DMS 273 (cell line): ENCODE measurements at regions not wholly inside any gene's neighbourhood (a gene's known extent, or its start where the extent isn't known, plus 50 kb on each side); places are given as distances from the start of the nearest gene placed in this dataset.

Experiments
- DNase-seq: peaks from one replicate; lab custom pipeline; 2025; ENCODE audit not compliant: unreplicated experiment; lab: John Stamatoyannopoulos, UW

DNA sequence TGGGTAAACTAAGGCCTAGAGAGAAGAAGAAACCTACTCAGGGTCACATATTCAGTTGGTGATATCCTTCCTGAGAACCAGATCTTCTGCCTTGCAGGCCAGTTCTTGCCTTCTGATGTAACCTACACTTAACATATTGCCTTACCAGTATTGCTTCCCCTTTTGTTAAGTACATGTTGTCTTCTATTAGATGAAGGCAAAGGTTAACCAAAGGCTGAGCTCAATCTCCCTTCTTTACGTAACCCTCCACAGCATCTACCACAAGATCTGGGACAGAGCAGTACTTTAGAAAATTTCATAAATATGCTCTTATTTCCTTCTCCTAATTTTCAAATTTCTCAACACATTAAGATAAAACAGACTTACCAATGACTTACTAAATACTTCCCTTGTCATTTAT is 474.4 kb downstream of the SH2D1A start:
- no peak for DNase-seq

DNA sequence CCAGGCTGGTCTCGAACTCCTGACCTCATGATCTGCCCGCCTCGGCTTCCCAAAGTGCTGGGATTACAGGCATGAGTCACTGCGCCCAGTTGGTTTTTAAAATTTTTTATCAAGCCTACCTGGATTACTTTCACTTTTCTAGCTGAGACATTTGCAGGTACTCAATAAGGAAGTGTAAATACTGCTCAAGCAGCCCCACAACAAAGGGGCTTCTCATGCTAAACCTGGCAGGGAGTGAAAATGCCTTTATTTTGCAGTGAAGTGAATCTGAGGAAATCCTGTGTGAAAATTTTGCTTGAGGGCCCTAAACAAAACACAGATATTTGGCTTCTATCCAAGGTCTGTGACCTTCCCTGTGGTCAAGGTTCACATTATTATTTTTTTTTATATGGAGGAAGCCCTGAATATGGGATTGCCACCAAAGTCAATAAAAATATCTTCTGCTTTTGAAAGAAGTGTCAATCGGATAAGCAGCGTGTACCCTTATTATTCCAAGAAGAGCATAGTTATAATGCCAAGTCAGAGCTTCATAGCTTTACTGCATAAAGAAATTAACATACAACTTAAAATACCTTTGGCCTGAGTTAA is 481.0 kb downstream of the SH2D1A start:
- no peak for DNase-seq

DNA sequence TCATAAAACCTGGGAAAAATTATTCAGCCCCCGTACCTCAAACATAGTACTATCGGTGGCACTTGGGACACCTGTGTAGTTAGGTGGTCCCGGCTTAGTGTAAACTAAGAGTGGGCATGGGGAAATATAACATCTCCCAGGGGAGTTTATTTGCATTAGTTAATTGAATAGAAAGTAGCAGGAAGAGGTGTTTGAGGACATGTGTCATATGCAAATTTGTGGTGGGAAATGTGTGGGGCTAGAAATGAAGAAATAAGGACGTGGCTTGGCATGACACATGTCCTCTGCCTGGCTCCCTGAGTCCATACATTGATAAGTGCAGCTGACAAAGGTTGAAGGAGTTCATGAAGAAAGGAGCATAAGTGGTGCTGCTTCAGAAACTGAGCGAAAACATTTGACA is 483.6 kb downstream of the SH2D1A start:
- DNase-seq, result no peak

DNA sequence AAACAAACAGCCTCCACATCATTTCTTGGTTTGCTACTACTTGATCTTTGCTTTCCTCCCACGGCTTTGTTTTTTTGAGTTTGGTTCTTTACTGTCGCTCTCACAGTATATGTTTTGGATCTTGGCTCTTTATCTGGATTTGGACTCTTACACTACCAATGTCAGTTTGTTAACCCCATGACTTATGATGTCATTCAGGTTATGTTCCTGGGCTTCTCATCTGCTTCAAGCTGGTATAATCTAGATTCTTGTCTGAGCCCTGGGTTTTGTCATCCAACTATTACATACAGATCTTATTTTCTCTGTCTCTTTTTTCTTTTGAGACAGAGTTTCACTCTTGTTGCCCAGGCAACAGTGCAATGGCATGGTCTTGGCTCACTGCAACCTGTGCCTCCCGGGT is 482.9 kb upstream of the TEX13C start:
- DNase-seq, result no peak

DNA sequence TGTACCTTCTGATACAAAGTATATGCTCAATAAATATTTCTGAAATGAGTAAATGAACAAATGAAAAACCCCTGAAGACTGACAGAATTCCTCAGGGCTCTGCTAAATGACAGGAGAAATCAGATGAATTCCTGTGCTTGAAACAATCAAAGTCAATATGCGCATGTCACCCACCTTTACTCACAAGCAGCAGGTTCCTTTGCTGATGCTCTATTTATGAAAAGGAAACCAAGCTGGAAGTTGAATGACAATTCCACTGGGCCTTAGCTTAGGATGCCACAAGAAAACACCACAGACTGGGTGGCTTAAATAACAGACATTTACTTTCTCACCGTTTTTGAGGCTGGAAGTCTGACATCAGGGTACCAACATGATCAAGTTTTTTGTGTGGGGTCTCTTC is 477.5 kb upstream of the TEX13C start:
- DNase-seq, result no peak

DNA sequence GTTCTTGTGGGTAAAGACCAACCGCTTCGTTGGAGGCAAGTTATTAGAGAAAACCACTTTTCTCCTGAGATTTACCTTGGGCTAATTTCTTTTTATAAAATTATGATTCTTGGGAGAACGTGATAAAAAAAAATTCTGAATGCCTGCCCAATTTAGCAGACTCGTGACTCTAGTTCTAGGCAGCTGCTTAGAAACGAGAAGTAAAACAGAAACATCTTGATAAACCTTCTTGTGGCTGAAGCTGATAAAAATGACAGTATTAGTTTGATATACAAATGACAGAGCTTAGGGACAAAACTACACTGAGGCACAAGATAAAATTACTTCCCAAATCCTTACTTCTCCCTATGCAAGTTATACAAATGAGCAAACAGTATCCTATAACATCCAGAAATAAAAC is 458.9 kb upstream of the TEX13C start:
- no peak for DNase-seq

DNA sequence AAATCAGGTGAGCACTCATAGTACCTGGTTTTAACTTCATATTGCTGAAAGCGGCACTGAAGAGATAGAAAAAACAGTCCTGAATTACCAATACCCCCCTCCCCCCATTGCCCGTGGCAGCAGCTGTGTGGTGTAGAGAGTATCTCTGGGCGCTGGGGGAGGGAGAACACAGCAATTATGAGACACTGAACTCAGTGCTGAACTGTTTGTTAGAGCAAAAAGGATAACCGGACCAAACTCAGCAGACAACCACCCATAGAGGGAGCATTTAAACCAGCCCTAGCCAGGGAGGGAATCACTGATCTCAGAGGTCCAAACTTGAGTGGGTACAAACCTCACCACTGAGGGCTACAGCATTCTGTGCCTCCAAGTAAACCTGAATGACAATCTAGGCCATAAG is 457.4 kb upstream of the TEX13C start:
- no peak for DNase-seq

DNA sequence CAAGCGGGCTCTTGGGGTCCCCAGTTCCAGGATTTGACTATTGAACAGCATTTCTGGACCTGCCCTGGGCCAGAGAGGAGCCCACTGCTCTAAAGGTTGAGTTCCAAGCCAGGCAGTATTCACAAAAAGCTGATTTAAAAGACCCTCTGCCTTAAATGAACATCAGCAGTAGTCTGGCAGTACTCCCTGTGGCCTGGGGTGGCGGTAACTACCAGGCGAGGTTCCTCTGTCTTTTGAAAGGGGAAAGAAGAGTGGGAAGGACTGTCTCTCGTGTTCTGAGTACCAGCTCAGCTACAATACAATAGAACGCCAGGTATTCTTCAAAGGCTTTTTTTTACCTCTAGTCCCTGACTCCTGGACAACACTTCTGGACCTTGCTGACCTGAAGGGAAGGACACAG is 456.4 kb upstream of the TEX13C start:
- DNase-seq, result no peak

DNA sequence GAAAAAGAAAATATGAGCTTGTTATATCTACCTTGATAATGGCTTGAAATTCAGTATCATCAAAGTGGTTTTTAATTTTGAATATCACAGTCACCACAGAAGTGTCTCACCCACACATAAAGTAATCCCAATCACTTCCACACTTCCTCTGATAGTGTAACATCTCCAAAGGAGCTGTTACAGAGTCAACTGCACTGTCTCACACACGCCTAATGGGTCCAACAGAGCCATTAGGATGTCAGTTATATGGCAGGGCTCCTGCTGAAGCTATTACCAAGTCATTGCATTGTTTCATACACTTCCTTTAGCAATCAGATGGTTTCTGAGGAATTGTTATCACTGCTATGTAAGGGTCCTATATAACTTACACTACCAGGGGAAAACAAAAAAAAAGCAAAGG is 432.1 kb upstream of the TEX13C start:
- no peak for DNase-seq

DNA sequence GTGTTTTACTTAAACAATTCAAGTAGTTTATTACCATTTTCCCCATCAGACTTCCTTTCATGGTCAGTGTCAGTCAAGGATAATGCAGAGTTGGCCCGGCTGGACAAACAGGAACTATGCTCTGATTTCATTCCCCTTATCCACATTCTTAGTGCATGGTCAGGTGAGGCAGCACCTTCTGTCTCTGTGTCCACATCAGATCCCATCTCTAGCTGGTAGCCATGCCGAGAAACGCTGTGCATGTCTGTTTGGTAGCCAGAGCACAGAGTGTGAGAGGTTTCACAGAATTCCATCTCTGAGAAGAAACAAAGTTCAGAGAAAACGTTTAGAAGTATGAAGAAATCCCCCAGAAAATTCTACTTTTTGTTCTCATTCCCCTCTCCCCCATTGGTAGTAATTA is 423.7 kb upstream of the TEX13C start:
- DNase-seq, result no peak

DNA sequence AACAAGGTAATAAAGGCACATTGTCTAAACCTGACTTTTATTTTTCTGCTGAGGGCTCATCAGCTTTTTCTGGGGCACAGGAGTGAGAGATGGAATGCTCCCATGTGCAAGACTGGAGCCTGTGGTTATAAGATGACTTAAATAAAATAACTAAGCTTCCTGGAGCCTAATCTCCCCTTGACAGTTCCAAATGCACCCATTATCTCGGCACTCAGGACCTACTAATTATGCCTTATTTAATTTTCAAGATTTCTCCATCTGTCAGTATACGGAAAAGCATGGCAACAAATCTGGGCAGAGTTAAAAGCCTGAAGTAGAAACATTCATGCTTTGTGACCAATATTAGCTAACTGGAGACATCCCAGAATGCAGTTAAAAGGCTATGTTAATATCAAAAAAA is 416.7 kb upstream of the TEX13C start:
- no peak for DNase-seq

DNA sequence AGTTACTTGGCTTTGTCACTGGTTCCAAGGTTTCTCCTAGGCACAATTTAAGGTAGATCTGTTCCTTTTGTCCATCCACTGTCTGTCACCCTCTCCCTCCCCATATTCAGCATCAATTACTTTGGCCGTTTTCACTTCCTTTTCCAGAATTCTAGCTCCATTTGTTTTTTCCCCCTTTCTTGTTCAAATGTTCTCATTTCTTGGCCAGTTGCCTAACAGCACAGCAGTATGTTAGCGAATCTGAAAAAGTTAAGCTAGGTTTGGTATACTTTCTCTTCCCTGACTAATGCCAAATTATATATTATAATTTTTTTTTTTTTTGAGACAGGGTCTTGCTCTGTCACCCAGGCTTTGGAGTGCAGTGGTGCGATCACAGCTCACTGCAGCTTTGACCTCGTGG is 409.1 kb upstream of the TEX13C start:
- no peak for DNase-seq

DNA sequence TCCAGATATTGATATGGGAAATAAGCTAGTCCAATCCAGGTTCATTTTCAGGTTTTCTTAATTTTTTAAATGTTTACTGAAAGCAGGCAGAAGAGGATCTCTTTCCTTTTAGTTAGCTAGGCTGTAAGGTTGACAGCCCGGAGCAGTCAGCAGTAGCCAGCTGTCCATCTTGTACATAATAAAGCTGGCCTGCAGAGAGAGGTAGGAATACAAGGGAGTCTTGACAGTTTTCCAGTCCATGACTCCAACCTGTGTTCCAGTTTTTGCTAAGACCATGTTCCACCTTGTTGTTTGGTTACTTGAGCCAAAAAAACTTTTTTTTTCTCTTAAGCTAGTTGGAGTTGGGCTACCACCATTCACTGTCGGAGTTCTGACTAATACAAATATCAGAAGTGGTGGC is 402.7 kb upstream of the TEX13C start:
- DNase-seq, result no peak

DNA sequence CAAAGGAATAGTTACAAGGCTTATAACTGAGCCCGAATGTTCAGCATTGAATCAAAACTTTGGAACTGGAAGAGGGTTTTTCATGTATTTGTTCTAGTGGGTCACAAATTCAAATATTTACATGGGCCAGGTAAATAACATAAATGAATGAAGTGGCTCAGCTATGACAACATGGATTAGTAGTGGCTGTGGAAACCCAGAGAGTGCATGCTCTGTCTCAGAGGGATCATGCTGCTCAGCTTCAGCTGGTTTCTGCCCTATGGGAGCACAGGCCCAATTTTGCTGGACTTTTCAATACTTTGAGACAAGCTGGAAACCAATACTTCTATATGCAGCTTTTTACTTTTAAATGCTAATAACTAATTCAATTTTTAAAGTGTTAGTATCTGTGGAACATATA is 394.0 kb upstream of the TEX13C start:
- DNase-seq, result no peak

DNA sequence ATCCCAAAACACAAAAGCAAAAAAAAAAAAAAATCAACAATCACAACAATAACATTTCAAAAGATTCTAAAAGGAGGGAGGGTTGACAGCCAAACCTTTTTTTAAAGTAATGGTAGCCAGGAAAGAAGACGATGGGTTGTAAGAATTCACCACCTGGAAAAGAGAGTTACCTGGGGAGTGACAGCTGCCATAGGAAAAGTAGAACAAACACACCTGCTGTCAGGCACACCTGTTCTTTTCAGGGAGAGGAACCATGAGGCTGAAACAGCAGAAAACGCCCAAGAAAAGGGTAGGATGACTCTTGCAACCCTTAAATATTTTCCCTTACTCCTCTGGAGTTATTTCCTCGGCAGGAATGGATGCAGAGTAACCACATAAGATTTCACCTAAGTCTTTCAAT is 388.4 kb upstream of the TEX13C start:
- no peak for DNase-seq

DNA sequence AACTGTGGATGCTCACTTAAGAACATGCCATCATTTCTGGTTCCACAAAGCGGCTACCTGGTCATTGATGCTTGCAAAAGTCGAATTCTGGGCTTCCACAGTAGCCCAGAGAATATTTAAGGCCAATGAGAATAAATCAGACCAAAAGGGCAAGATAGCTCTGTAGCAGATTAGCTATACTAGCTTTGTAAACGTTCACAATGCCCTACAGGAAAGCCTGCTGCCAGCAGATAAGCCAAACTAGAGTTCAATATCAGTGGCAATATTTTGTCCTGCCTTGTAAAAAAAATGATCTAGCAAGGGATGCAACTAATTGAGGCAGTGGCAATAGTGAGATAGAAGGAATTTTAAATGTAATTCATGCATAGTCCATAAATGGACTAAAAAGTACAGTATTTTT is 387.7 kb upstream of the TEX13C start:
- no peak for DNase-seq

DNA sequence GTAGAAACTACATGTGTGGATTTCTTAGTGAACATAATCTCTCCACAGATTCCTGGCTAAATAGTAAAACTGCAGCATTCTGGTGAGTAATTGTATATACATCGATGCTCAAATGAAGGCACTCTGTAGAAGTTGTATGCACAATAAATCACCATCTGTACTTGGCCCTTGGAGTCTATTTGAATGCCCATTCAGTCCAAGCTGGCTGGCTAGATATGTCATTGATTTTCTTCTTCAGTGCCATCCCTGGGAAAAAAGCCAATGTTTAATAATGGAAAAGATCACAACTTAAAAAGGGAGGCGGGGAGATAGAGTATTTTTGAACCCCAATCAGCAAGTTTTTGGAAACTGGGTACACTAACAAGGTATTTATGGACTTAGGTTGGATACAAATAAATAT is 381.0 kb upstream of the TEX13C start:
- DNase-seq, result no peak

DNA sequence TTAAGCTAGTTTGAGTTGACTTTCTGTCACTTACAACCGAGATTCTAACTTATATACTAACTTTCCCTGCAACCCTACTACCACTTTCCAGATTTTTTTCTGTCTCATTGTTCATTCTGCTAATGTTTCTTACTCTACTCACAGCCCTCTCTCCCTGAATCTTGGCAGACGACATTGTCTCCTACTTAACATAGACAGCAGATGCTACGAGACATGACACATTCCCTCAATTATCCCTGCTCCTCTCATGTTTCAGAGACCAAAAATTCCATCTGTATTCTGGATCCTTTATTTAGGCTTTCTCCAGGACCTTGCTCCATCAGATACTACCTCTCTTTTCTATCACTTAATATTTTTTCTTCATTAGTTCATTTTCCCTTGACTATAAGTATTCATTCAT is 379.1 kb upstream of the TEX13C start:
- DNase-seq, result no peak

DNA sequence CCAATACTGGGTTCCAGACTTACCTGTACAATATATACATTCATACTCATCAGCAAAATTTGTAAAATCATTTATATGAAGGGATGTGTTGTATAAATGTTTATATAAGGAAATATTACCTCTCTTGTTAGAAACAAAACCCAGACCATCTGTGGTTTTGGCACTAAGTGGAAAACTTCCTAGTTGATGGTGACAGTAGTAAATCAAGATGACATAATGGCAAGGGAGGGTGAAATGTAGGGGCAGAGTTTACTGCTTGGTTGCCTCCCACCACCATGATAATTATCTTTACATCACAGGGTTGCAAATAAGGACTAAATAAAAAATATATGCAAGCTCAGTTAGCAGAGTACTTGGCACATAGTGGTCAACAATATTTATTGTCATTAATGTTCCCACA is 365.3 kb upstream of the TEX13C start:
- DNase-seq, result no peak

DNA sequence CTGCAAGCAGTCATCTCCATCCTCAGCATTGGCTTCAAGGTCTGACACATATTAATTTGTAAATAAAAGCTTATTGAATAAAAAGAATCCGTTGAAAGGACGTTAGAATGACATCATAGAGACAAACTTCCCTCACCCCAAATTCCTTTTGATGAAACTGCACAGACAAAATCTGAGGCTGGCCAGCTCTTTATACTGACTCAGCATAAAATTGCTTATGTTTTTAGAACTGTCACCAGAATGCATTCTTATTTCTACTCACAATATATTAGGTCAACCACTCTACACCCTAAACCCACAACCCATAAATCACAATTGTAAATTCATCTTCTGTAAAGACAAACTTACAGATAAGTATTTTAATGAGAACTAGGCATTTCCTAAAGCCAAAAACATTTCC is 359.2 kb upstream of the TEX13C start:
- DNase-seq, result no peak

DNA sequence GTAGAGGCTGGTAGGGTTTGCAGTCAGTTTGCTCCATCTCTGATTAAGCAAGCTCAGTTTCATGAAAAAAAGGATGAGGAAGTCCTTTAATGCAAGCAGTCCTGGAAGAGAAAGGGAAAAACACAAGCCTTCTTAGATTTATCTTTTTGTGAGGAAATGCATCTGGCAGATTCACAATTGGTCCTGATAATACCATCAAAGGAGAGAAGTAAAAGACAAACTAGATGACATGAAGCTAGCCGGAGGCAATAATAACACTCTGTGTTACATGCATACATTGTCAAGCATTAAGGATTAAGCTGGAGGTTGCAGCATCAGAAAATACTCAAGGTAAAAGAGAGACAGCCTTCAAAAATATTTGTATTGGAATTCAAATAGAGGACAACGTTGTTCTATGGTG is 356.0 kb upstream of the TEX13C start, which contains the start of gene TENM1:
Gene TENM1, minus strand, starts transcription at position 101 of the 400 bp plus-strand sequence.
- DNase-seq, result no peak

DNA sequence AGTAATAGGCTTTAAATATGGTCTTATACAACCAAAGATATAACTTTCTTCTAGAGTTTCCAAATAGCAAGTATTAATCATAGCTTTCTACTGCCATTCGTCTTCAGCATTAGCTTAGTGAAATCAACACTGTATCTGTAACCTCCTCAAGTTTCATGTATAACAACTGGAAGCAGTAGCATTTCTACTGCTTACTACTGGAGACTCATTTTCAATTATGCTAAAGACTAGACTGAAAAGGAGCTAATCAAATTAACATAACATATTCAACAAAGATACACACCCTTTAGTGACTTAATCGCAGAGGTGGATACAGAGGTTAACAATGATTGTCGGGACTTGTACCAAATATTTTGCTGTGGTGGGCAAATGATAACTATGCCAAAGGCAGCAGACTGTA is 344.2 kb upstream of the TEX13C start:
- no peak for DNase-seq

DNA sequence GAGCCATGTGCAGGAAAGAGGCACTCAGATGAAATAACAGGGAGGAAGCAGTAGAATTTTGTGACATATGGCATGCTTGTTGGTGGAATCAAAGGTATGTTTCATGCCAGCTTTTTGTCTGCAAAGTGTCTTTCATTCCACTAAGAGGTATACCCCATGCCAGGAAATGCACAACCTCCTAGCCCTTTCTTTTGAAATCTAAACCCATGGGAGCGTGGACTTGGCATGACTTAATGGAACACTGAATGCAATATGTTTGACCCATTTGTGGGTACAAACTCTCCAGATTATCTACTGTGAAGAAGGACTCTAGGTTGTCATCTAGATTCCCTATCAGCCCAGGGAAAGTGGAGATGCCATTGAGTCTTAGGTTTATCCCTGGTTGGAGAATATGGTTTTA is 338.3 kb upstream of the TEX13C start:
- peak; percentile 24 for DNase-seq
